Epithelial cell of esophagus (primary cell): ENCODE measurements at regions not wholly inside any gene's neighbourhood (a gene's known extent, or its start where the extent isn't known, plus 50 kb on each side); places are given as distances from the start of the nearest gene placed in this dataset.
"Not testable (repeated sequence)": the region's sequence is repeated elsewhere in the genome, so short reads cannot be mapped to it uniquely, and the experiment has no call there.

ENCODE experiments used
- DNase-seq: peaks from one replicate; pipeline ENCODE4 v3.0.0; 2010; ENCODE audit warnings: low read depth
- H3K4me3 ChIP-seq: 2 replicates; pipeline ENCODE4 v1.5.1; 2011; ENCODE audit warnings: mild to moderate bottlenecking, low read length, control low read depth
- TF ChIP-seq, protein P1 (sequence below): IDR thresholded peaks from 2 replicates; pipeline ENCODE4 v1.5.1; 2011; ENCODE audit warnings: low read depth, mild to moderate bottlenecking, low read length, control low read depth, inconsistent platforms; ENCODE audit not compliant: insufficient read depth; ENCODE audit errors: missing control alignments

- no peak for DNase-seq
- TF ChIP-seq, protein P1, sequence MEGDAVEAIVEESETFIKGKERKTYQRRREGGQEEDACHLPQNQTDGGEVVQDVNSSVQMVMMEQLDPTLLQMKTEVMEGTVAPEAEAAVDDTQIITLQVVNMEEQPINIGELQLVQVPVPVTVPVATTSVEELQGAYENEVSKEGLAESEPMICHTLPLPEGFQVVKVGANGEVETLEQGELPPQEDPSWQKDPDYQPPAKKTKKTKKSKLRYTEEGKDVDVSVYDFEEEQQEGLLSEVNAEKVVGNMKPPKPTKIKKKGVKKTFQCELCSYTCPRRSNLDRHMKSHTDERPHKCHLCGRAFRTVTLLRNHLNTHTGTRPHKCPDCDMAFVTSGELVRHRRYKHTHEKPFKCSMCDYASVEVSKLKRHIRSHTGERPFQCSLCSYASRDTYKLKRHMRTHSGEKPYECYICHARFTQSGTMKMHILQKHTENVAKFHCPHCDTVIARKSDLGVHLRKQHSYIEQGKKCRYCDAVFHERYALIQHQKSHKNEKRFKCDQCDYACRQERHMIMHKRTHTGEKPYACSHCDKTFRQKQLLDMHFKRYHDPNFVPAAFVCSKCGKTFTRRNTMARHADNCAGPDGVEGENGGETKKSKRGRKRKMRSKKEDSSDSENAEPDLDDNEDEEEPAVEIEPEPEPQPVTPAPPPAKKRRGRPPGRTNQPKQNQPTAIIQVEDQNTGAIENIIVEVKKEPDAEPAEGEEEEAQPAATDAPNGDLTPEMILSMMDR: no peak
- H3K4me3 ChIP-seq: no peak overlapping the region
Observed at GRCh38 chr7:142436601-142437000, 178.7 kb upstream of the PRSS58 start.

- H3K4me3 ChIP-seq, DNase-seq: not testable (repeated sequence)
Observed at GRCh38 chr7:142435606-142436005, 177.7 kb upstream of the PRSS58 start.

DNA sequence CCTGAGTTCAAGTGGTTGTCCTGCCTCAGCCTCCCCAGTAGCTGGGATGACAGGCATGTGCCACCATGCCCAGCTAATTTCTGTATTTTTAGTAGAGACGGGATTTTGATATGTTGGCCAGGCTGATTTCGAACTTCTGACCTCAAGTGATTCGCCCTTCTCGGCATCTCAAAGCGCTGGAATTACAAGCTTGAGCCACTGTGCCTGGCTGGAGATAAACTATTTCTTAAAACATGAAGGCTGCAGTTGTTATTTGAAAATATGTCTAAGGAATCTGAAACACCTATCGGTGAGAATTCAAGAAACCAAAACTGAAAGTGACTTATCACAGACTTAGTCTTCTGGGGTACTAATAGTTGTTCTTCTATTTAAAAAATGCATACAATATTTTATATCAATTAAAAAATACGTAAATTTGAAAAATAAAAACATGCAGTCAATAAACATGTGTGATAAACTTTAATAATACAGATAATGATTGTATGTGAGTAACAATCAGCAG lies 176.9 kb upstream of the PRSS58 start:
- TF ChIP-seq, protein P1: no peak
- H3K4me3 ChIP-seq: no peak overlapping the region
- no peak for DNase-seq

DNA sequence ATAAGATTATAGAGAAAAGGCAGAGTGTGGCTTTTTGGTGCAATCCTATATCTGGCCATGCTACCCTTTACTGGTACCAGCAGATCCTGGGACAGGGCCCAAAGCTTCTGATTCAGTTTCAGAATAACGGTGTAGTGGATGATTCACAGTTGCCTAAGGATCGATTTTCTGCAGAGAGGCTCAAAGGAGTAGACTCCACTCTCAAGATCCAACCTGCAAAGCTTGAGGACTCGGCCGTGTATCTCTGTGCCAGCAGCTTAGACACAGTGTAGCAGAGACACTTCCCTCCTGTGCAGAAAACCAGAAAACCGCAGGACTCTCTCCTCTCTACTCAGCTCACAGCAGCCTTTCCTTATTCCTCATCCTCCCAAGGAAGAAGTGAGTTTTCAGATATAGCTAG lies 176.3 kb upstream of the PRSS58 start:
- not testable (repeated sequence) for DNase-seq

GRCh38 chr7:142432377-142432776 lies 174.5 kb upstream of the PRSS58 start:
- no peak overlapping the region for H3K4me3 ChIP-seq
- no peak for DNase-seq
- TF ChIP-seq, protein P1: no peak

More for the DNA sequence above, 176.3 kb upstream of the PRSS58 start:
- H3K4me3 ChIP-seq: not testable (repeated sequence)

- no peak for DNase-seq
- no peak overlapping the region for H3K4me3 ChIP-seq
- TF ChIP-seq, protein P1: no peak
Observed at GRCh38 chr7:142431491-142431890, 173.6 kb upstream of the PRSS58 start.

- no peak for DNase-seq
- TF ChIP-seq, protein P1: no peak
- H3K4me3 ChIP-seq: no peak overlapping the region
Observed at GRCh38 chr7:142428094-142428493, 170.2 kb upstream of the PRSS58 start.

- no peak overlapping the region for H3K4me3 ChIP-seq
- TF ChIP-seq, protein P1: no peak
- DNase-seq: no peak
Observed at GRCh38 chr7:142425281-142425680, 167.4 kb upstream of the PRSS58 start.
